HTR-8/SVneo (cell line): ENCODE measurements at regions not wholly inside any gene's neighbourhood (a gene's known extent, or its start where the extent isn't known, plus 50 kb on each side); places are given as distances from the start of the nearest gene placed in this dataset.

ENCODE experiments used
- DNase-seq: peaks from one replicate; pipeline ENCODE4 v3.0.0; 2011; ENCODE audit warnings: low spot score, mixed read lengths; ENCODE audit not compliant: insufficient read length
- FAIRE-seq: peaks from 2 replicates; lab custom pipeline; 2011; peaks lifted over from hg19 to GRCh38; lab: Jason Lieb, UNC

DNA sequence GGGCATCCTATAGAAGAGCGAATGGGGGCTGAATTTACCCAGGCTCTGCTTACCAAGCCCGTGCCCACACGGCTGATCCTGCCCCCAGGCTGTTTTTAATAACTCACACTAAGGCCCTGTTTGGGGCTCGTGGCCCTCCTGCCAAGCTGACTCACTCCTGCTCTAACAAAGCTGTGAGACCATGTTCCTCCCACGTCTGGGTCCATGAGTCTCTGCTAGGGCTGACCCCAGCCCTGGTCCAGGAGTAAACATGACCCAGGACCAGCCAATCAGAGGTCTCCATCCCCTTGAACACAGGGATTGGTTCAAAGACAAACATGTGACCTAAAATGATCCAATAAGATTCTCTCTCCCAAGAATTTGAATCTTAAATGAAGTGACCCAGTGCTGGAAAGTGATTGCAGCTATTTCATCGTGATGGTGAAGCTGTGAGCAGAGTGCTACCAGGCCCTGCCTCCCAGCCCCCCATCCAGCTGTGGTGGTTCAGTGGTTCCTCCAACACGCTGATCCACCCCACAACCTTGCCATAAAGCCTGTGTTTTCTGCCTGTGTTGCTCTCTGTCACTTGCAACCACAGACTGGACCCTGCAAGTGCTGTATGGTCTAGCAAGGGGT is 57.2 kb downstream of the C16orf82 start:
- no peak for DNase-seq
- FAIRE-seq, result no peak

DNA sequence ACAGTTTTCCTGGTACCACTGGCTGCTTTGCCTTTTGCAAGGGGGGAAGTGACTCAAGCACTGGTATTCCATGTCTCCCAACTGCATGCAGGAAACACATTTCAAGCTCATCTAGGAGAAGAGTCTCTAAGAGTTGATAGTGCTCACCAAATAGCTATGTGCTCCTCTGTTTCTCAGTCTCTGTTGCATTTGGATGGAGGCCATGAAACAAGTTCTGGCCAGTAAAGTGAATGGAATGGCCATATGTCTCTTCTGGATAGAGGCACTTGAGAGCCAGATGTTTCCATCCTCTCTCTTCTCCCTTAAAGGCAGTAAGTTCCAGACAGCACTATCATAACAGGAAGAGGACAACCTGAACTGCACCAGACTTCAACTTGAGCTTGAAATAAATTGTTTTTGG is 60.6 kb downstream of the C16orf82 start:
- FAIRE-seq (no peak), DNase-seq (no peak)

- DNase-seq (no peak), FAIRE-seq (no peak)
These were observed 62.7 kb downstream of the C16orf82 start for GRCh38 chr16:27129401-27129800.

- peak; percentile 13 for FAIRE-seq
- no peak for DNase-seq
These were observed 65.1 kb upstream of the KDM8 start for GRCh38 chr16:27138257-27138656.

DNA sequence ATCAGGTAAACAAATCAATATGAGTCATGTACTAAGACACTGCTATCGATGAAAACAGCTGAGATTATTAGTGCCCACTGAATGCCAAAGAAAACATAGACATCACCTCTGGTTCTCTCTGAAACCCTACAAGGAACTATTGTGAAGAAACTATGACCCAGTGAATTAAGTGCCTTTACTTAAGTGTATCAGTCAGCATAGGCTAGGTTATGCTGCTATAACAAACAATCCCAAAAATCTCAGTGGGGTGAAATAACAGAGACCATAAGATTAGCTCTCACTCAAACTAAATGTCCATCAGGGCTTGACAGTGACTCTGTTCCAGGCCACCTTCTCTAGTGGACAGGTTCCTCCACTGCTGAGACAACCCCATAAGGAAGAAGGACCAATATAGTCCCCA is 57.7 kb upstream of the KDM8 start:
- FAIRE-seq (no peak), DNase-seq (no peak)

DNA sequence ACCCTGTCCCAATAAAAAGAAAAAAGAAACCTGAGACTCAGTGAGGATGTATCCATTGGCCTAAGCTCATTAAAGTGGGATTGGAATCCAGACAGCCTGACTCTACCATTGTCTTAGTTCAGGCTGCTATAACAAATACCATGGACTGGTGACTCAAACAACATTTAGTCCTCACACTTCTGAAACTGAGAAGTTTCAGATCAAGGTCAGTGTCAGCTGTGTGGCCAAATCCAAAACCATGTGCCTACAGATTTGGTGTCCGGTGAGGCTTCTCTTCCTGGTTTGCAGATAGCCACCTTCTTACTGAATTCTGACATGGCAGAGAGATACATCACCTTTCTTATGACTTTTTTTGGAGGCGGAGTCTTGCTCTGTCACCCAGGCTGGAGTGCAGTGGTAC is 53.3 kb upstream of the KDM8 start:
- DNase-seq, result no peak
- FAIRE-seq, result no peak

GRCh38 chr16:27152121-27152520 is 51.2 kb upstream of the KDM8 start:
- DNase-seq, result no peak
- no peak for FAIRE-seq

DNA sequence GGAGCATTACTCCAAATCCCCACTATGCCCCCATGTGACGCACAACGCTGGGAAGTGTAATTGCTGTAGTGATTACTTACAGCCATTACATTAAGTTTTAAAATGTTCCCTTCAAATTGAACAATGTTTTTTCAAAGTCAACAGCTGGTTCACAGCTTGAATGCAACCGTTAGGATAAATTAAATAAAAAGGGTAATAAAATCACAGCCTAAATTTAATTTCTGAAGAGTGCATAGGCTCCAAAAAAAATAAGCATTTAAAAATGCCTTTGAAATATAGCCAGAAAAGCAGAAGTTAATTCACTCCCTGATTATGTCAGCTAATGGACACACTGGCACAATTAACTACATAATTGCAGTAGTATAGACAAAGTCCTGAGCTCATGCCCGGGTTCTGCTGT is 50.5 kb upstream of the KDM8 start:
- DNase-seq (no peak), FAIRE-seq (no peak)
